ENCODE measurements at regions not wholly inside any gene's neighbourhood (a gene's known extent, or its start where the extent isn't known, plus 50 kb on each side); places are given as distances from the start of the nearest gene placed in this dataset.

DNA sequence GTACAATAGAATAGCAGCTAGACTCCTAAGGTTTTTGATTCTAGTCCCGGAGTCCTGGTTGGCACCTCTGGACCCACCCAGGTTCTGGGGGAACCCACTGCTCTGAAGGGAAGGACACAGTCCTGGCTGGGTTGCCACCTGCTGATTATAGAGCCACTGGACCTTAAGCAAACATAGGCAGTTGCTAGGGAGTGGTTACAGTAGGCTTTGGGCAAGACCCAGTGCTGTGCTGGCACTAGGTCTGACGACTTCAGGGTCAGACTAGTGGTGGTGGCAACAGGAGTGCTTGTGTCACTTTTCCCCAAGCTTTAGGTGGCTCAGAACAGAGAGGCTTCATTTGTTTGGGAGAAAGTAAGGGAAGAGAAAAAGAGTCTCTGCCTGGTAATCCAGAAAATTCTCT, 109.8 kb upstream of the C3orf80 start:
- DNase-seq (ENCODE audit: extremely low read depth, low read depth), result no peak
- TF ChIP-seq, protein P1, sequence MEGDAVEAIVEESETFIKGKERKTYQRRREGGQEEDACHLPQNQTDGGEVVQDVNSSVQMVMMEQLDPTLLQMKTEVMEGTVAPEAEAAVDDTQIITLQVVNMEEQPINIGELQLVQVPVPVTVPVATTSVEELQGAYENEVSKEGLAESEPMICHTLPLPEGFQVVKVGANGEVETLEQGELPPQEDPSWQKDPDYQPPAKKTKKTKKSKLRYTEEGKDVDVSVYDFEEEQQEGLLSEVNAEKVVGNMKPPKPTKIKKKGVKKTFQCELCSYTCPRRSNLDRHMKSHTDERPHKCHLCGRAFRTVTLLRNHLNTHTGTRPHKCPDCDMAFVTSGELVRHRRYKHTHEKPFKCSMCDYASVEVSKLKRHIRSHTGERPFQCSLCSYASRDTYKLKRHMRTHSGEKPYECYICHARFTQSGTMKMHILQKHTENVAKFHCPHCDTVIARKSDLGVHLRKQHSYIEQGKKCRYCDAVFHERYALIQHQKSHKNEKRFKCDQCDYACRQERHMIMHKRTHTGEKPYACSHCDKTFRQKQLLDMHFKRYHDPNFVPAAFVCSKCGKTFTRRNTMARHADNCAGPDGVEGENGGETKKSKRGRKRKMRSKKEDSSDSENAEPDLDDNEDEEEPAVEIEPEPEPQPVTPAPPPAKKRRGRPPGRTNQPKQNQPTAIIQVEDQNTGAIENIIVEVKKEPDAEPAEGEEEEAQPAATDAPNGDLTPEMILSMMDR (IDR thresholded peaks at IDR 0.05; ENCODE audit: low read depth, low read length), result no peak

DNA sequence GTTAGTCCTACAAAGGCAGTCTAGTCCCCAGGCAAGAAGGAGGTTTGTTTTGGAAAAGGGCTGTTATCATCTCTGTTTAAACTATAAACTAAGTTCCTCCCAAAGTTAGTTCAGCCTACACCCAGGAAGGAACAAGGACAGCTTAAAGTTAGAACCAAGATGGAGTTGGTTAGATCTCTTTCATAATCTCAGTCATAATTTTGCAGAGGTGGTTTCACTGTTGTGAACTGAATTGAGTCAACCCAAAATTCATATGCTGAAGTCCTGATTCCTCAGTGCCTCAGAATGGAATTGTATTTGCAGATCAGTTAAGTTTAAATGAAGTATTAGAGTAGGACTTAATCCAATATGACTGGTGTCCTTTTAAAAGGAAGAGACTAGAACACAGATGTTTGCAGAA, 101.0 kb upstream of the C3orf80 start:
- TF ChIP-seq, protein P1 (IDR thresholded peaks at IDR 0.05; ENCODE audit: low read depth, low read length), result no peak
- DNase-seq (ENCODE audit: extremely low read depth, low read depth), result no peak

- DNase-seq (ENCODE audit: extremely low read depth, low read depth), result no peak
- TF ChIP-seq, protein P1 (IDR thresholded peaks at IDR 0.05; ENCODE audit: low read depth, low read length), result no peak
Measured at GRCh38 chr3:160125258-160125657, 100.0 kb upstream of the C3orf80 start.

GRCh38 chr3:160126051-160126450, 99.2 kb upstream of the C3orf80 start:
- DNase-seq (ENCODE audit: extremely low read depth, low read depth), result no peak
- TF ChIP-seq, protein P1 (IDR thresholded peaks at IDR 0.05; ENCODE audit: low read depth, low read length), result no peak

- DNase-seq (ENCODE audit: extremely low read depth, low read depth), result no peak
- TF ChIP-seq, protein P1 (IDR thresholded peaks at IDR 0.05; ENCODE audit: low read depth, low read length), result no peak
Measured at GRCh38 chr3:160126761-160127160, 98.5 kb upstream of the C3orf80 start.

DNA sequence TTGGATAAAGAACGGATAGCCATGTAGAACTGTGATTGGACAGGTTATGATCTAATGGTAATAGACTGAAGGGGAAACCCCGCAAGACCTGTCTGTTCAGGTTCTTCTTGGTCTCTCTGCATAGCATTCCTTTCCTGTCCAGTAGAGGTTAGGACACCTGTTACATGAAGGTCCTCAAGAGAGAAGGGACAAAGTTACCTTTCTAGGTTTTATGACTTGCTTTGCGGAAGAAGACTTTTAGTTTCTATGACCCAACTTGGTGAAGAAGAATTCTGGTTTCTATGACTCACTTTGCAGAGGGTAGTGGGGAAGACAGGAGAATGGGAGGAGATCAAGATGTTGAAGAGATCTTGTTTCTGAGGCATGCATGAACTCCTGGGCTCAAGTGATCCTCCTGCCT, 97.9 kb upstream of the C3orf80 start:
- DNase-seq (ENCODE audit: extremely low read depth, low read depth), result no peak
- TF ChIP-seq, protein P1 (IDR thresholded peaks at IDR 0.05; ENCODE audit: low read depth, low read length), result no peak

DNA sequence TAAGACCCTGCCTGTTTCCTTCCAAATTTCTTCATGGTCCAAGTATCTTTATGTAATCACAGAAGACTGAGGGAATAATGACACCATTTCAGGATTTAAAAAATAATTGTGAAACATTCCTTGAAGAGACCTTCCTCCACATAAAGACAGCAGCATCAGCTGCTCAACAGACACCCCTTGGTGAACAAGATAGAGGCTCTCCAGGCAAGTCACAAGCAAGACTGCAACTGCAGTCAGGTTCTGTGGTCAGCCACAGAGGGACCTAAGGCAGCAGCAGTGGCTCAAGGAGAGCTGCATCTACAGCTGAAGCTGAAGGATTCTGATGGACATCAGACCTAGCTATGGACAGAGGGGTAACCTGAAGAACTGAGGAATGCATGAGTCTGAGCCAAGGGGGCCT, 97.2 kb upstream of the C3orf80 start:
- TF ChIP-seq, protein P1 (IDR thresholded peaks at IDR 0.05; ENCODE audit: low read depth, low read length), result no peak
- no peak for DNase-seq (ENCODE audit: extremely low read depth, low read depth)
